NCI-H526 (cell line): ENCODE measurements at regions not wholly inside any gene's neighbourhood (a gene's known extent, or its start where the extent isn't known, plus 50 kb on each side); places are given as distances from the start of the nearest gene placed in this dataset.

Experiments used
- DNase-seq, 2 experiments: peaks; one replicate each; lab custom pipeline; 2025; lab: John Stamatoyannopoulos, UW

DNA sequence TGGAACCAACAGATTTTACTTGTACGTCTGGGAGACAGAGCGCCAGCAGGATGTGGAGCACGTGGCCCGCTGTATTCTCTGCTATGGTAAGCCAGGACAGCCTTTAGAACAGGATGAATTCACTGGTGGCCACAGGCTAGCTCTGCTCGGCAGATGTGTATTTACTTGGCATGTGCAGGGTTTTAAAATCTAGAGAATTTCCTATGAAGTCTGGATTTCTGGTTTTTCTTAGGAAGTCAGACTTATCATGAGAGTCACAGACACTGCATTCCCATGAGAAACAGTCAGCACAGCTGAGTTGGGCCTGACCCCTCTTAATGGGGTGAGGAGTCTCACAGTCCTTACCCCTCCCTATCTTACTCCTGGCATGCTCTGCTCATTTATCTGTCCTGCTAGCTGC, 84.6 kb upstream of the COL6A5 start:
- no peak for DNase-seq

DNA sequence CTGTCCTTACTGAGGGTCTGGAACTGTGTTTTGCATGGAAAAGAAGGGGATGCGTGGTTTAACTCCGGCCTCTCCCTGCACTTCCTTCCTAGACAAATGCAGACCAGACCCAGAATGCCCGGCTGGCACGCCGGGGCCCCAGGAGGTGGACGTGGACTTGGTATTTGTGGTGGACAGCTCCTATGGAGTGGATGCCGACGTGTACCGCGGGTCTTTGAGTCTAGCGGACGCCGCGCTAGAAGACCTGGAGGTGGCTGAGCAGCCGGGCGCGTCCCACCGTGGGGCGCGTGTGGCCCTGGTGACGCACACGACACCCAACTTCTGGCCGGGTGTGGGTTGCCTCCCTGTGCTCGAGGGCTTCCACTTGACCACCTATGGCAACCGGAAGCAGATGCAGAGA, 81.8 kb upstream of the COL6A5 start:
- no peak for DNase-seq

DNA sequence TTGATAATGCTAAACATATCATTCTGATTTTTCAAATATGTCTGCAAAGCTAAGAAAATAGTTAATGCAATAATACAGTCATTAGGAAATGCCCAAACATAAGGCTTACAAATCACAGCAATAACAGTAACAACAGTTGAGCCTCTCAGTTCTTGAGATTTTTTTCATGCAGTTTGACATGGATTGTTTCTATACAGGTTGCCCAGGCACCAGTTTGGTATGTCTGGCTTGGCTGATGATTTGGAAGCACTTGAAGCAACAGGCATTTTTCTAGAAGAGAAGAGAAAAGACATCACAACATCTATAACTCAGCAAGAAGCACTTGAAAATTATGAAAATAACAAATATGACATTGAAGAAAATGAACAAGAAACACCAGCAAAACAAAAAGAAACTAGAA, 78.7 kb upstream of the COL6A5 start:
- DNase-seq: no peak

DNA sequence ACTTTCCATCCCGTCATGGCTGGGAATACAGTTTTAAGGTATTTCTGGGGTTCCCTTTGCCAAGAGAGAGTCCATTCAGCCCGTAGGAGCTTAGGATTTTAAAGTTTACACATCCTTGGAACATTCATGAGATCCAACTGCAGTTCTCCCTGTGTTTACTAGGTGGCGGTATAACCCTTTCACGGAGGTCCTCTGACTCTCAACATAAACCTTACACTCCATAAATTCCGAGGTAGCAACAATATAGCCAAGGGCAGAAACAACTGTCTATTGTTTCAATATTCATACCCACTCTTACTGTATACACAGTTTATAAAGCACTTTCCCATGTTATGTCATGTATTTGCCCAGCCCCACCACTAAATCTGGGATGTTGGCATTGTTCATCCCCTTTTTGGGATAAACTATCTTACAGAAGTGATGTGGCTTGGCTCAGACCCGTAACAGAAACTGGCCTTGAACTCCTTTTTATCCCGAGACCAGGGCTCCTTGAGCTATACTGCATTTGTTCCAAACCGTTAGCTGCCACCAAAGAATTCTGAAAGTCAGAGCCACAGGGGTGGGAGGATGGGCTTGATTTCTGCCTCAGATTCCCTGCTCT, 69.2 kb upstream of the COL6A5 start:
- DNase-seq: peak; percentile 11 to 67

DNA sequence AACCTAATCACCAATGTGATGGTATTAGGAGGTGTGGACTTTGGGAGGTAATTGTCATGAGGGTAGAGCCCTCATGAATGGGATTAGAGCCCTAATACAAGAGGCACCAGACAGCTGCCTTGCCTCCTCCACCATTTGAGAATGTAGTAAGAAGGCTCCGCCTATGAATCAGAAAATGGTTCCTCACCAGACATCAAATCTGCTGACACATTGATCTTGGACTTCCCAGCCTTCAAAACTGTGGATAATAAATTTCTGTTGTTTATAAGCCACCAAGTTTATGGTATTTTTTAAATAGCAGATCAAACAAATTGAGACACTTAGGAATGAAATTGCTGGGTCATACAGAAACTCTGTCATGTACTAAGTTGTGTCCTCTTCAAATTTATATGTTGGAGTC, 56.8 kb upstream of the COL6A5 start:
- no peak for DNase-seq

DNA sequence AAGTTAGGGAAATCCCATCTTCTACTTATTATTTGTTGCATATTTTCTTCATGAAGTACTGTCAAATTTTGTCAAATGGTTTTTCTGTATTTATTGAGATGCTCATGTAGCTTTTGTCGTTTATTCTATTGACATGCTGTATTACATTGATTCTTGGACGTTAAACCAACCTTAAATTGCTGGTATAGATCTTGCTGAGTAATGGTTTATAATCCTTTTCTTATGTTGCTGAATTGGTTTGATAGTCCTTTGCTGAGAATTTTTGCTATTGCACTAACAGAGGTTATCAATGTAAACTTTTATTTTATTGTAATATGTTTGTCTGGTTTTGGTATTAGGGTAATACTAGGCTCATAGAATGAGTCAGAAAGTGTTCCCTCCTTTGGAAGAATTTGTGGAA, 54.3 kb upstream of the COL6A5 start:
- DNase-seq: no peak

DNA sequence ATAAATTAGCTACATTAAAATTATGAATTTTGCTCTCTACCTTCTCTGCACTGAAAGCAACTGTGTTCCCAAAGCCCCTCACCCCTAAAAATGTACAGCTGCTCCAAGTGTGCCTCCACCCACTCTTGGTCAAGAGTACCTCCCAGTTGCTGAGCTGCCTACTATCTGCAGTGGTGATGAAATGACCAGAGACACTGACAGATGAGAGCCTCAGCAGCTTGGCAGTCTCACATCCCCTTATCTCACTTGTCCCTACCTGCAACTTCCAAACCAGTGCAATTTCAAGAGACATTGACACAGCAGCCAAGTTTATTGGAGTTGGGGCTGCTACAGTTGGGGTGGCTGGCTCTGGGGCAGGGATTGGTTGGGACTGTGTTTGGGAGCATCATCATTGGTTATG, 52.2 kb upstream of the COL6A5 start:
- DNase-seq: no peak
